HepG2 (cell line): ENCODE measurements at regions not wholly inside any gene's neighbourhood (a gene's known extent, or its start where the extent isn't known, plus 50 kb on each side); places are given as distances from the start of the nearest gene placed in this dataset.

Source experiments
- BRCA1 ChIP-seq: sonication (generic); formaldehyde crosslinking; IDR thresholded peaks from 2 replicates; pipeline ENCODE4 v1.4.0; 2020; ENCODE audit warnings: missing genetic modification reagents
- RAD51 ChIP-seq: fragments of 450-650 bp; IDR thresholded peaks from 2 replicates; pipeline ENCODE4 v1.6.1; 2016; ENCODE audit warnings: borderline replicate concordance
- RERE ChIP-seq: IDR thresholded peaks from 2 replicates; pipeline ENCODE4 v1.6.1; 2016; ENCODE audit warnings: low read depth, missing genetic modification reagents, missing compliant biosample characterization
- RFXANK ChIP-seq: IDR thresholded peaks from 2 replicates; pipeline ENCODE4 v1.6.1; 2016
- SIN3A ChIP-seq: IDR thresholded peaks from 2 replicates; pipeline ENCODE4 v1.6.1; 2011; ENCODE audit warnings: low read depth, mild to moderate bottlenecking, control low read depth, low read length, borderline replicate concordance
- SP5 ChIP-seq: IDR thresholded peaks from 2 replicates; pipeline ENCODE4 v1.6.1; 2016; ENCODE audit warnings: low read depth, borderline replicate concordance
- STAT6 ChIP-seq: sonication (generic); formaldehyde crosslinking; IDR thresholded peaks from 2 replicates; pipeline ENCODE4 v1.4.0; 2020; ENCODE audit warnings: missing genetic modification reagents, mild to moderate bottlenecking, borderline replicate concordance
- ZBTB38 ChIP-seq: sonication (generic); formaldehyde crosslinking; IDR thresholded peaks from 2 replicates; pipeline ENCODE4 v1.5.1; 2020; ENCODE audit warnings: mild to moderate bottlenecking, missing genetic modification reagents
- ZNF180 ChIP-seq: sonication (generic); formaldehyde crosslinking; IDR thresholded peaks from 2 replicates; pipeline ENCODE4 v1.4.0; 2020; ENCODE audit warnings: low read depth, missing genetic modification reagents, borderline replicate concordance
- ZNF318 ChIP-seq: sonication (generic); formaldehyde crosslinking; IDR thresholded peaks from 2 replicates; pipeline ENCODE4 v1.4.0; 2020; ENCODE audit warnings: mild to moderate bottlenecking, missing genetic modification reagents
- ZNF781 ChIP-seq: sonication (generic); formaldehyde crosslinking; IDR thresholded peaks from 2 replicates; pipeline ENCODE4 v1.5.1; 2020; ENCODE audit warnings: borderline replicate concordance, mild to moderate bottlenecking, missing genetic modification reagents; ENCODE audit errors: not compliant biosample characterization

GRCh38 chr13:84823528-84823927 is 941.3 kb upstream of the SLITRK1 start (continued):
- TF ChIP-seq SIN3A (no peak), SP5 (CRISPR knock-in tag) (no peak), ZNF318 (no peak), ZNF781 (no peak), RERE (CRISPR knock-in tag) (no peak), ZBTB38 (CRISPR knock-in tag) (no peak), STAT6 (CRISPR knock-in tag) (no peak), RFXANK (CRISPR knock-in tag) (no peak), RAD51 (no peak), BRCA1 (no peak), ZNF180 (CRISPR knock-in tag) (no peak)
- TF ChIP-seq, all 625 proteins: peak for 0
